Memory B cell (primary cell): ENCODE measurements at regions not wholly inside any gene's neighbourhood (a gene's known extent, or its start where the extent isn't known, plus 50 kb on each side); places are given as distances from the start of the nearest gene placed in this dataset.

ENCODE experiments used
- ATAC-seq: fragments of 150-1000 bp; cut with Tn5 transposase; 2 replicates; pipeline ENCODE4 v1.10.0; 2021; ENCODE audit warnings: low read depth, mild to moderate bottlenecking, moderate library complexity
- DNase-seq, 2 donors: peaks; one replicate each; pipeline ENCODE4 v3.0.0; 2022; ENCODE audit warnings: low spot score in 2 of 2
- H3K27ac Mint-ChIP-seq: one replicate; pipeline ENCODE4 v1.8.0; 2022; ENCODE audit warnings: mild to moderate bottlenecking, moderate library complexity, mixed read lengths
- H3K27me3 Mint-ChIP-seq: one replicate; pipeline ENCODE4 v1.8.0; 2022; ENCODE audit warnings: mixed read lengths
- H3K36me3 Mint-ChIP-seq: one replicate; pipeline ENCODE4 v1.8.0; 2022; ENCODE audit warnings: mild to moderate bottlenecking, mixed read lengths
- H3K4me1 Mint-ChIP-seq: one replicate; pipeline ENCODE4 v1.8.0; 2022; ENCODE audit warnings: mixed read lengths
- H3K4me3 Mint-ChIP-seq: one replicate; pipeline ENCODE4 v1.8.0; 2022; ENCODE audit warnings: mild to moderate bottlenecking, moderate library complexity, mixed read lengths
- H3K9me3 Mint-ChIP-seq: one replicate; pipeline ENCODE4 v1.8.0; 2022; ENCODE audit warnings: mixed read lengths

GRCh38 chr11:115707180-115707905, 203.1 kb upstream of the CADM1 start:
- peaks cover 7% of the 10 kb centered on the region for H3K9me3 Mint-ChIP-seq
- H3K27ac Mint-ChIP-seq, result no peak overlapping the region
- H3K4me1 Mint-ChIP-seq, result peaks cover 10% of the 10 kb centered on the region
- H3K4me3 Mint-ChIP-seq, result no peak overlapping the region
- H3K27me3 Mint-ChIP-seq, result no peaks in the 10 kb centered on the region
- no peak for DNase-seq
- ATAC-seq, result no peak
- no peaks in the 10 kb centered on the region for H3K36me3 Mint-ChIP-seq

- Mint-ChIP-seq H3K4me1 (peaks cover 10% of the 10 kb centered on the region), H3K27me3 (no peaks in the 10 kb centered on the region), H3K4me3 (no peak overlapping the region), H3K36me3 (no peaks in the 10 kb centered on the region), H3K9me3 (peaks cover 7% of the 10 kb centered on the region), H3K27ac (no peak overlapping the region)
- no peak for DNase-seq
- ATAC-seq, result no peak
Measured at GRCh38 chr11:115706626-115707135, 202.5 kb upstream of the CADM1 start.

- no peak overlapping the region for H3K27ac Mint-ChIP-seq
Measured at GRCh38 chr11:115705200-115705599, 201.0 kb upstream of the CADM1 start.

GRCh38 chr11:115700981-115701875, 197.0 kb upstream of the CADM1 start:
- Mint-ChIP-seq H3K9me3 (peaks cover 3% of the 10 kb centered on the region), H3K27me3 (peaks cover 7% of the 10 kb centered on the region), H3K27ac (no peak overlapping the region), H3K4me1 (no peaks in the 10 kb centered on the region), H3K4me3 (no peak overlapping the region), H3K36me3 (no peaks in the 10 kb centered on the region)
- ATAC-seq, result no peak
- DNase-seq, result no peak

More at GRCh38 chr11:115705200-115705599, 201.0 kb upstream of the CADM1 start:
- H3K4me3 Mint-ChIP-seq, result no peak overlapping the region
- no peaks in the 10 kb centered on the region for H3K36me3 Mint-ChIP-seq
- H3K4me1 Mint-ChIP-seq, result peaks cover 10% of the 10 kb centered on the region
- no peak for ATAC-seq
- no peak for DNase-seq
- H3K9me3 Mint-ChIP-seq, result peaks cover 7% of the 10 kb centered on the region
- H3K27me3 Mint-ChIP-seq, result peaks cover 3% of the 10 kb centered on the region

- no peak for DNase-seq
- Mint-ChIP-seq H3K4me3 (no peak overlapping the region), H3K4me1 (no peaks in the 10 kb centered on the region), H3K9me3 (peaks cover 3% of the 10 kb centered on the region), H3K36me3 (no peaks in the 10 kb centered on the region), H3K27me3 (peaks cover 7% of the 10 kb centered on the region), H3K27ac (no peak overlapping the region)
- ATAC-seq, result no peak
Measured at GRCh38 chr11:115700496-115700895, 196.3 kb upstream of the CADM1 start.

- H3K9me3 Mint-ChIP-seq, result peaks cover 3% of the 10 kb centered on the region
- no peak overlapping the region for H3K4me3 Mint-ChIP-seq
- no peak overlapping the region for H3K27ac Mint-ChIP-seq
- DNase-seq (no peak), ATAC-seq (no peak)
- H3K36me3 Mint-ChIP-seq, result no peaks in the 10 kb centered on the region
- H3K4me1 Mint-ChIP-seq, result no peaks in the 10 kb centered on the region
- peaks cover 7% of the 10 kb centered on the region for H3K27me3 Mint-ChIP-seq
Measured at GRCh38 chr11:115699733-115700132, 195.5 kb upstream of the CADM1 start.

GRCh38 chr11:115699326-115699725, 195.1 kb upstream of the CADM1 start:
- Mint-ChIP-seq H3K4me1 (no peaks in the 10 kb centered on the region), H3K36me3 (no peaks in the 10 kb centered on the region), H3K27me3 (peaks cover 7% of the 10 kb centered on the region), H3K4me3 (no peak overlapping the region), H3K9me3 (peaks cover 2% of the 10 kb centered on the region), H3K27ac (no peak overlapping the region)
- ATAC-seq (no peak), DNase-seq (no peak)

- Mint-ChIP-seq H3K36me3 (no peaks in the 10 kb centered on the region), H3K27ac (no peak overlapping the region), H3K4me1 (no peaks in the 10 kb centered on the region), H3K4me3 (no peak overlapping the region), H3K9me3 (peaks cover 2% of the 10 kb centered on the region), H3K27me3 (peaks cover 7% of the 10 kb centered on the region)
- ATAC-seq (no peak), DNase-seq (no peak)
Measured at GRCh38 chr11:115698243-115698642, 194.0 kb upstream of the CADM1 start.

- Mint-ChIP-seq H3K9me3 (peaks cover 2% of the 10 kb centered on the region), H3K27ac (no peak overlapping the region), H3K4me1 (no peaks in the 10 kb centered on the region), H3K4me3 (no peak overlapping the region), H3K36me3 (no peaks in the 10 kb centered on the region), H3K27me3 (peaks cover 10% of the 10 kb centered on the region)
- DNase-seq (no peak), ATAC-seq (no peak)
Measured at GRCh38 chr11:115696563-115696962, 192.3 kb upstream of the CADM1 start.

GRCh38 chr11:115695677-115696364, 191.6 kb upstream of the CADM1 start:
- H3K36me3 Mint-ChIP-seq, result no peaks in the 10 kb centered on the region
- H3K4me3 Mint-ChIP-seq, result no peak overlapping the region
- ATAC-seq (no peak), DNase-seq (no peak)
- peaks cover 4% of the 10 kb centered on the region for H3K9me3 Mint-ChIP-seq
- H3K27ac Mint-ChIP-seq, result no peak overlapping the region
- H3K27me3 Mint-ChIP-seq, result peaks cover 14% of the 10 kb centered on the region
- H3K4me1 Mint-ChIP-seq, result no peaks in the 10 kb centered on the region

- Mint-ChIP-seq H3K9me3 (peaks cover 4% of the 10 kb centered on the region), H3K27ac (no peak overlapping the region), H3K4me3 (no peak overlapping the region), H3K36me3 (no peaks in the 10 kb centered on the region), H3K27me3 (peaks cover 8% of the 10 kb centered on the region), H3K4me1 (no peaks in the 10 kb centered on the region)
- DNase-seq (no peak), ATAC-seq (no peak)
Measured at GRCh38 chr11:115693002-115693401, 188.8 kb upstream of the CADM1 start.

- H3K36me3 Mint-ChIP-seq, result no peaks in the 10 kb centered on the region
- no peak overlapping the region for H3K27ac Mint-ChIP-seq
- H3K4me3 Mint-ChIP-seq, result no peak overlapping the region
- peaks cover 13% of the 10 kb centered on the region for H3K27me3 Mint-ChIP-seq
- no peak for ATAC-seq
- peaks cover 10% of the 10 kb centered on the region for H3K9me3 Mint-ChIP-seq
- H3K4me1 Mint-ChIP-seq, result no peaks in the 10 kb centered on the region
- no peak for DNase-seq
Measured at GRCh38 chr11:115691030-115691429, 186.8 kb upstream of the CADM1 start.

GRCh38 chr11:115687934-115688333, 183.7 kb upstream of the CADM1 start:
- Mint-ChIP-seq H3K4me1 (no peaks in the 10 kb centered on the region), H3K4me3 (no peak overlapping the region)
- no peak for DNase-seq

GRCh38 chr11:115684699-115685098, 180.5 kb upstream of the CADM1 start:
- H3K4me3 Mint-ChIP-seq, result no peak overlapping the region
- no peak overlapping the region for H3K27ac Mint-ChIP-seq
- DNase-seq (no peak), ATAC-seq (no peak)
- peaks cover 12% of the 10 kb centered on the region for H3K9me3 Mint-ChIP-seq
- no peaks in the 10 kb centered on the region for H3K4me1 Mint-ChIP-seq
- H3K27me3 Mint-ChIP-seq, result peaks cover 20% of the 10 kb centered on the region
- no peaks in the 10 kb centered on the region for H3K36me3 Mint-ChIP-seq

More at GRCh38 chr11:115687934-115688333, 183.7 kb upstream of the CADM1 start:
- H3K27me3 Mint-ChIP-seq, result peaks cover 21% of the 10 kb centered on the region
- no peaks in the 10 kb centered on the region for H3K36me3 Mint-ChIP-seq
- no peak overlapping the region for H3K27ac Mint-ChIP-seq
- no peak for ATAC-seq
- peaks cover 14% of the 10 kb centered on the region for H3K9me3 Mint-ChIP-seq
